Lower leg skin (tissue), 4 donors: ENCODE measurements at regions not wholly inside any gene's neighbourhood (a gene's known extent, or its start where the extent isn't known, plus 50 kb on each side); places are given as distances from the start of the nearest gene placed in this dataset.

ENCODE experiments used
- DNase-seq, 2 donors: peaks; one replicate each; pipeline ENCODE4 v3.0.0-alpha.2; 2019; ENCODE audit warnings: low spot score in 2 of 2
- H3K4me3 ChIP-seq: fragments of 200-600 bp; sonication (generic); 2 replicates; pipeline ENCODE4 v1.5.1; 2017; ENCODE audit warnings: mild to moderate bottlenecking, low read depth; ENCODE audit not compliant: poor library complexity, severe bottlenecking
- POLR2A ChIP-seq, 2 donors: fragments of 450-650 bp; IDR thresholded peaks; one replicate each; pipeline ENCODE4 v1.6.1; 2016 to 2017; ENCODE audit warnings: antibody characterized with exemption in 2 of 2, mild to moderate bottlenecking in 1 of 2, moderate library complexity in 1 of 2
- WGBS, 2 donors: methylation state at CpG; one replicate each; pipeline ENCODE4 v1.1.5; 2018; 5-methylcytosine and 5-hydroxymethylcytosine counted together
- intact Hi-C: fragments of 100-400 bp; cut with DNase I; formaldehyde crosslinking; loops from one replicate; pipeline ENCODE4 v1.15.0; 2023; ENCODE audit warnings: low total_unique reads
- TF ChIP-seq, protein P1 (sequence below), 3 donors: fragments of 450-650 bp; IDR thresholded peaks; one replicate each; pipeline ENCODE4 v1.5.1; 2016; ENCODE audit warnings: antibody characterized with exemption in 3 of 3, mild to moderate bottlenecking in 3 of 3, moderate library complexity in 2 of 3

DNA sequence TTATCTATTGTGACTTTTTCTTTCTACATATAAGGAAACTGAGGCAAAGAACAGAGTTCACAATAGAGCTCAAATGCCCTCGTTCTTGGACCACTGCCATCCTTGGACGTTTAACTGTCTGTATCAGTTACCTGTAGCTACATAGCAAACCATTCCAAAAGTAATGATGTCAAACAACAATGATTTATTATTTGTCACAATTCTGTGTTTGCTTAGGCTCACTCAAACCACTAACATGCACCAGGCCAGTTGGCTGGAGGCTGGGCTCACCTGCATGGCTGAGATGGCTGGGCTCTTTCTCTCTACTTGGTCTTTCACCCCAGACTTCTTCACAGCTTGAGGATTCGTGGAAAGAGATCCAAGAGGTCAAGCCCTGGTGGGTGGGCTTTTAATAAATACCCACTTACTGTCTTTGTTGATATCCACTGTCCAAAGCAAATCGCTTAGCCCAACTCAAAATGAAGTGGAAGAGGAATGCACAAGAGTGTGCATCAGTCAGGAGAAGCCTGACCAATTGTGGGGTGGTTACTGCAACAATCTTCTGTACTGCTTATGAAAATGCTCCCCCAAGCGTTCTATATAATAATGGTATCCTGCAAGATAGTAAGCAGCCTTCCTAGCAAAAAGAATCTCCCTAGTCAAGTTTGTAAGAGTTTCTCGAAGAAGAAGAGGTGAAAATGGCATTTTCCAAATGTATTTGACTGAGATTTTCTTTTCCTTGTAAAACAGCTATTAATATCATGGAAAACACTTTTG is 163.5 kb upstream of the NT5C1B start:
- no peak for DNase-seq
- 75 to 83% methylated on average over 6 of the region's 6 CpGs for WGBS, 2 donors
- no peak for TF ChIP-seq POLR2A (IDR thresholded peaks at IDR 0.05)
- TF ChIP-seq, protein P1, sequence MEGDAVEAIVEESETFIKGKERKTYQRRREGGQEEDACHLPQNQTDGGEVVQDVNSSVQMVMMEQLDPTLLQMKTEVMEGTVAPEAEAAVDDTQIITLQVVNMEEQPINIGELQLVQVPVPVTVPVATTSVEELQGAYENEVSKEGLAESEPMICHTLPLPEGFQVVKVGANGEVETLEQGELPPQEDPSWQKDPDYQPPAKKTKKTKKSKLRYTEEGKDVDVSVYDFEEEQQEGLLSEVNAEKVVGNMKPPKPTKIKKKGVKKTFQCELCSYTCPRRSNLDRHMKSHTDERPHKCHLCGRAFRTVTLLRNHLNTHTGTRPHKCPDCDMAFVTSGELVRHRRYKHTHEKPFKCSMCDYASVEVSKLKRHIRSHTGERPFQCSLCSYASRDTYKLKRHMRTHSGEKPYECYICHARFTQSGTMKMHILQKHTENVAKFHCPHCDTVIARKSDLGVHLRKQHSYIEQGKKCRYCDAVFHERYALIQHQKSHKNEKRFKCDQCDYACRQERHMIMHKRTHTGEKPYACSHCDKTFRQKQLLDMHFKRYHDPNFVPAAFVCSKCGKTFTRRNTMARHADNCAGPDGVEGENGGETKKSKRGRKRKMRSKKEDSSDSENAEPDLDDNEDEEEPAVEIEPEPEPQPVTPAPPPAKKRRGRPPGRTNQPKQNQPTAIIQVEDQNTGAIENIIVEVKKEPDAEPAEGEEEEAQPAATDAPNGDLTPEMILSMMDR (IDR thresholded peaks at IDR 0.05), result no peak
- no peak overlapping the region for H3K4me3 ChIP-seq
- intact Hi-C loops, result no loop called here

DNA sequence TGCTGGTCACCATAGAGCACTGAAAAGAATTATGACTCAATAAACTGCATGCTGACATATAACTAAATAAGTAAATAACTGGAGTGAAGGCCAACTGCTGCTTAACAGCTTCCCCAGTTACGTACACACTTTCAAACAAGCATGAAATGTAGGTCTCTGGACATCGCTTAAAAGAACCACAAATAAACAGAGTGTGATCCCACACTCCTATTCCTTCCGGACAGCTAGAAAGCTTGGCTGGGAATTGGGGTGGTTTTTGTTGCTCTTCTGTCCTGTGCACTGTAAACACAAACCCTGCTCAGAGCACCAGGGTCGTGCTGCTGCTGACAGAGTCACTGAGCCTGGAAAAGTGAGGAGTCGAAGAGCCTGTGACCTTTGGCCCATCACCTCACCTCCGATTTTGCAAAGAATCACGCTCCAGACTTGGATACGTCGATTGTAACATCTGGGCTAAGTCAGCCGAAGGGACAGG is 162.7 kb upstream of the NT5C1B start:
- no peak for DNase-seq

DNA sequence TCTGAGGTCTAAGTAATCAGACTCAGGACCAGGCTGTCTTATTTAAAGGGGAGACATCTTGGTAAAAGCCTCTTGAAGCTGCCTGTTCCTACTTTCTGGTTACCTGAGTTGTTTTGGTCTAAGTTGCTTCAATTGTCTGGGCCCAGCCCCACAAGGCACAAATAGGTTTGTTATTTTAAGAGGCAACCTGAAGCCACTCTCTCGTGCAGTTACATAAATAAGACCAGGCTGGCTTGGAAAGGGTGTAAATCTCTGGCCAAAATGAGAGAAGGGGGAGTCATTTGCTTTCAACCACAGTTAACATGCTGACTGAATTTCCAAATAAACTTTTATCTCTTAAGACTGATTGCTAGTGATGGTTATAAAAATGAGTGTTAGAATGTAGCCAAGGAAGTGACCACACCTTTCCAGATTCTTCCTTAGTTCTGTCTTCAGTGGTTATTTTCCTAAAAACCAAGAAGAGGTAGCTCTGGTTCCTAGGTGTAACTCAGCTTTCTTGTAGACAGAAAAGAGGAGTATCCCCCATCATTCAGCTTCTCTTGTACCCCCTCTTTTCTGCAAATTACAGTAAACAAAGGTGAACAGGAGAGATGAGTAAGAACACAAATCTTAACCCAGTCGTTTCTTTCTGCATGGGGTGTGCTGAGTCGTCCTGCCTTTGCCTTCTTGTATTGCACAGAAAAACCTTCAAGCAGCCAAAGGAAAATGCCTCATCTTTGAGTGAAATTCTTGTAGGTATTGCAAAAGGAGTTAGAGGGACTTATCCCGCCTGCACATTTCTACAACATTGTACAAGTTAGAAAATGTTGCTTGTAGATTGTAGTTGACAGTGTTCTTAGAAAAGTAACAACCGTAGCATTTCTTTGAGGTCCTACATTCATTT is 161.5 kb upstream of the NT5C1B start:
- WGBS, 2 donors, result 66 to 69% methylated on average over 5 of the region's 5 CpGs
- TF ChIP-seq, protein P1 (IDR thresholded peaks at IDR 0.05), result no peak
- TF ChIP-seq POLR2A (IDR thresholded peaks at IDR 0.05), result no peak
- intact Hi-C loops, result no loop called here
- H3K4me3 ChIP-seq, result no peak overlapping the region
- DNase-seq, result no peak

More for the DNA sequence above, 162.7 kb upstream of the NT5C1B start:
- TF ChIP-seq, protein P1 (IDR thresholded peaks at IDR 0.05), result no peak
- no peak for TF ChIP-seq POLR2A (IDR thresholded peaks at IDR 0.05)
- H3K4me3 ChIP-seq, result no peak overlapping the region
- 62 to 65% methylated on average over 10 of the region's 10 CpGs for WGBS, 2 donors
- intact Hi-C loops, result no loop called here

DNA sequence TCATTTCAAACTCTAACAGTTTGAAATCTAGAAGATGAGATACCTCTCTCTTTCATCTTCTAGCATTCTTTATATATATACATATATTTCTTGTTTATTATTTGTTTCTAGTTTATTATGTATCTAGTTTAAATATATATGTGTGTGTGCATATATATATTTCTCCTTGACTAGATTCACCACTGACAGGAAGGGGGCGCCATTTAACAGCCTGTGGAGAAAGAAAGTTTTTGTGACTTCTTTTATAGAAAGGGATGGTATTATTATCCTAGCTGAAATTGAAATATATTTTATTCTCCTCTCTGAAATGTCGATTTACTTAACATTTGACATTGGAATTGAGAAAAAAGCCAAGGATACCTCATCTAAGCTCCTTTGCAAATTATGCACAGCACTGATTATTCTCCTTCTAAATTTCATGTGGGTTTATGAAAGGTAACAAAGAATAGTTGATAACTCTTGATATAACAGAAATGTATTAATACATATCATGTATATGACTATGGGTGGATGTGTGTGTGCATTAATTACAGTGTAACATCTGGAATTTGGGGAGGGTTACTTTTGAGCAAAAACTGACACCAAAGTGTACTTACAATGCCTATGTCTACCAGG is 160.7 kb upstream of the NT5C1B start:
- H3K4me3 ChIP-seq, result no peak overlapping the region
- no peak for TF ChIP-seq POLR2A (IDR thresholded peaks at IDR 0.05)
- TF ChIP-seq, protein P1 (IDR thresholded peaks at IDR 0.05), result no peak
- WGBS, 2 donors, result 4 to 5% methylated on average over 2 of the region's 2 CpGs
- peak in 1 of 2 donors; percentile 53 for DNase-seq
- intact Hi-C loops, result loop anchor here (10.0 kb wide), 2 partner anchors 225 to 1105 kb away; no protein-coding TSS in a partner anchor

DNA sequence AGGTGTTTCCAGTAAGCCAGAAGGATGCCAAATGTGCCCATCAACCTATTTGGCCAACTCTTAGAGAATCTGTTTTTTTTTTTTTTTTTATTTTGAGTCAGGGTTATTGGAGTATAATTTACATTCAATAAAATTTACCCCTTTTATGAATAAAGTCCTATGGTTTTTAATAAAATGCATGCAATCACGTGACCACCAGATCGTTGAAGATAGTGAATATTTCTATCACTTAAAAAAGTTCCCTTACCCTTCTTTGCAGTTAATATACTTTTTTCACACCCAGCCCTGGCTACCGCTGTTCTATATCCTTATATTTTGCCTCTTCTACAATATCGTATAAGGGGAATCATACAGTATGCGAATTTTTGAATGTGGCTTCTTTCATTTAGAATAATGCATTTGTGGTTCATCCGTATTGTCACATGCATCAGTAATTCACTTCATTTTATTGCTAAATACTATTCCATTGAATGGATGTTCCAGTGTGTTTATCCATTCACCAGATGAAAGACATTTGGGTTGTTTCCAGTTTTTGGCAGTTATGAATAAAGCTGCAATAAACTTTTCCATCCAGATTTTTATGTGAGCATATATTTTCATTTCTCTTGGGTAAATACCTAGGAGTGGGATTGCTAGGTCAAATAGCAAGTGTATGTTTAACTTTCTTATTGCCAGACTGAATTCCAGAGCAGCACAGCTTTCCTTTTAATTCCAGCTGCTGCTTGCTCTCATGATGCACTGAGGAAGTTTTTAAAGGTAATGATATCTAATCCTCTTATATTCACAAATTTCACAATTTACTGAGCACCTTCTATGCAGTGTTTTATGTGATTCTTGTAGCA is 156.3 kb upstream of the NT5C1B start:
- DNase-seq, result no peak
- intact Hi-C loops, result loop anchor here (10.0 kb wide), 2 partner anchors 221 to 1109 kb away; no protein-coding TSS in a partner anchor
- no peak overlapping the region for H3K4me3 ChIP-seq
- TF ChIP-seq, protein P1 (IDR thresholded peaks at IDR 0.05), result no peak
- no peak for TF ChIP-seq POLR2A (IDR thresholded peaks at IDR 0.05)
- WGBS, 2 donors, result 92 to 96% methylated on average over 6 of the region's 6 CpGs
